ENCODE measurements at regions not wholly inside any gene's neighbourhood (a gene's known extent, or its start where the extent isn't known, plus 50 kb on each side); places are given as distances from the start of the nearest gene placed in this dataset.

GRCh38 chr10:4450169-4450568, 375.8 kb upstream of the AKR1E2 start:
- H3K4me3 ChIP-seq: no peak overlapping the region
- no peak overlapping the region for H2AFZ ChIP-seq
- in situ Hi-C loops (cut with MboI): no loop called here
- H3K9me2 ChIP-seq (ENCODE audit: insufficient read depth): no peaks in the 10 kb centered on the region
- H3K9me3 ChIP-seq (ENCODE audit: low read depth): no peaks in the 10 kb centered on the region
- no peaks in the 10 kb centered on the region for H3K79me2 ChIP-seq (ENCODE audit: insufficient read depth)
- no peak overlapping the region for H3K4me2 ChIP-seq (ENCODE audit: unreplicated experiment)
- DNase-seq: no peak
- no peak for TF ChIP-seq EZH2phosphoT487 (IDR thresholded peaks at IDR 0.05; ENCODE audit: insufficient read depth, low read depth)
- no peak for TF ChIP-seq EZH2 (IDR thresholded peaks at IDR 0.05; ENCODE audit: insufficient read depth, poor library complexity, severe bottlenecking)
- 95 to 97% methylated on average over 5 of the region's 5 CpGs for WGBS, 2 experiments (ENCODE audit: low coverage in 1 of 2, low lambda C conversion rate in 2 of 2, missing lambda C conversion rate in 2 of 2)
- no peak overlapping the region for H3K9ac ChIP-seq
- H3K4me1 ChIP-seq (ENCODE audit: insufficient read depth): peaks cover 13% of the 10 kb centered on the region
- no peak overlapping the region for H3K27ac ChIP-seq
- no peaks in the 10 kb centered on the region for H3K27me3 ChIP-seq (replicated peaks; ENCODE audit: insufficient read depth)
- H4K20me1 ChIP-seq (ENCODE audit: insufficient read depth): no peaks in the 10 kb centered on the region
- H3F3A ChIP-seq (ENCODE audit: insufficient read depth): peaks cover 6% of the 10 kb centered on the region
- no peaks in the 10 kb centered on the region for H3K36me3 ChIP-seq (ENCODE audit: low read depth)

- Histone ChIP-seq H2AFZ (no peak overlapping the region), H3K9me3 (ENCODE audit: low read depth) (no peaks in the 10 kb centered on the region), H3F3A (ENCODE audit: insufficient read depth) (peaks cover 6% of the 10 kb centered on the region), H3K9me2 (ENCODE audit: insufficient read depth) (no peaks in the 10 kb centered on the region), H3K27ac (no peak overlapping the region), H4K20me1 (ENCODE audit: insufficient read depth) (no peaks in the 10 kb centered on the region), H3K4me1 (ENCODE audit: insufficient read depth) (peaks cover 13% of the 10 kb centered on the region), H3K79me2 (ENCODE audit: insufficient read depth) (no peaks in the 10 kb centered on the region), H3K9ac (no peak overlapping the region), H3K36me3 (ENCODE audit: low read depth) (no peaks in the 10 kb centered on the region), H3K4me3 (no peak overlapping the region), H3K4me2 (ENCODE audit: unreplicated experiment) (no peak overlapping the region), H3K27me3 (replicated peaks; ENCODE audit: insufficient read depth) (no peaks in the 10 kb centered on the region)
- TF ChIP-seq EZH2phosphoT487 (IDR thresholded peaks at IDR 0.05; ENCODE audit: insufficient read depth, low read depth) (no peak), EZH2 (IDR thresholded peaks at IDR 0.05; ENCODE audit: insufficient read depth, poor library complexity, severe bottlenecking) (no peak)
- WGBS, 2 experiments (ENCODE audit: low coverage in 1 of 2, low lambda C conversion rate in 2 of 2, missing lambda C conversion rate in 2 of 2): 90 to 100% methylated on average over 1 of the region's 1 CpG
- DNase-seq: no peak
- in situ Hi-C loops (cut with MboI): no loop called here
Measured at GRCh38 chr10:4448030-4448429, 378.0 kb upstream of the AKR1E2 start.

GRCh38 chr10:4443419-4443818, 382.6 kb upstream of the AKR1E2 start:
- H3K4me2 ChIP-seq (ENCODE audit: unreplicated experiment): no peak overlapping the region
- in situ Hi-C loops (cut with MboI): no loop called here
- no peak overlapping the region for H2AFZ ChIP-seq
- H3K9me2 ChIP-seq (ENCODE audit: insufficient read depth): no peaks in the 10 kb centered on the region
- no peak overlapping the region for H3K27ac ChIP-seq
- H3K79me2 ChIP-seq (ENCODE audit: insufficient read depth): no peaks in the 10 kb centered on the region
- no peaks in the 10 kb centered on the region for H3K9me3 ChIP-seq (ENCODE audit: low read depth)
- WGBS, 2 experiments (ENCODE audit: low coverage in 1 of 2, low lambda C conversion rate in 2 of 2, missing lambda C conversion rate in 2 of 2): 76 to 90% methylated on average over 1 of the region's 1 CpG
- no peaks in the 10 kb centered on the region for H3F3A ChIP-seq (ENCODE audit: insufficient read depth)
- no peak overlapping the region for H3K9ac ChIP-seq
- H3K36me3 ChIP-seq (ENCODE audit: low read depth): no peaks in the 10 kb centered on the region
- H3K27me3 ChIP-seq (replicated peaks; ENCODE audit: insufficient read depth): no peaks in the 10 kb centered on the region
- H3K4me1 ChIP-seq (ENCODE audit: insufficient read depth): no peaks in the 10 kb centered on the region
- TF ChIP-seq EZH2 (IDR thresholded peaks at IDR 0.05; ENCODE audit: insufficient read depth, poor library complexity, severe bottlenecking) (no peak), EZH2phosphoT487 (IDR thresholded peaks at IDR 0.05; ENCODE audit: insufficient read depth, low read depth) (no peak)
- H4K20me1 ChIP-seq (ENCODE audit: insufficient read depth): no peaks in the 10 kb centered on the region
- H3K4me3 ChIP-seq: no peak overlapping the region
- DNase-seq: no peak

- Histone ChIP-seq H3K9me2 (ENCODE audit: insufficient read depth) (no peaks in the 10 kb centered on the region), H3K36me3 (ENCODE audit: low read depth) (no peaks in the 10 kb centered on the region), H4K20me1 (ENCODE audit: insufficient read depth) (no peaks in the 10 kb centered on the region), H3K4me3 (no peak overlapping the region), H3K4me1 (ENCODE audit: insufficient read depth) (no peaks in the 10 kb centered on the region), H3K79me2 (ENCODE audit: insufficient read depth) (no peaks in the 10 kb centered on the region), H3K9me3 (ENCODE audit: low read depth) (no peaks in the 10 kb centered on the region), H3K9ac (no peak overlapping the region), H3K27ac (no peak overlapping the region), H3K4me2 (ENCODE audit: unreplicated experiment) (no peak overlapping the region), H2AFZ (no peak overlapping the region), H3K27me3 (replicated peaks; ENCODE audit: insufficient read depth) (no peaks in the 10 kb centered on the region), H3F3A (ENCODE audit: insufficient read depth) (no peaks in the 10 kb centered on the region)
- TF ChIP-seq EZH2 (IDR thresholded peaks at IDR 0.05; ENCODE audit: insufficient read depth, poor library complexity, severe bottlenecking) (no peak), EZH2phosphoT487 (IDR thresholded peaks at IDR 0.05; ENCODE audit: insufficient read depth, low read depth) (no peak)
- 84 to 90% methylated on average over 4 of the region's 4 CpGs for WGBS, 2 experiments (ENCODE audit: low coverage in 1 of 2, low lambda C conversion rate in 2 of 2, missing lambda C conversion rate in 2 of 2)
- no peak for DNase-seq
- in situ Hi-C loops (cut with MboI): no loop called here
Measured at GRCh38 chr10:4442296-4442695, 383.7 kb upstream of the AKR1E2 start.

- H2AFZ ChIP-seq: no peak overlapping the region
- no peaks in the 10 kb centered on the region for H3F3A ChIP-seq (ENCODE audit: insufficient read depth)
- H3K4me2 ChIP-seq (ENCODE audit: unreplicated experiment): no peak overlapping the region
- no peak overlapping the region for H3K4me3 ChIP-seq
- no peaks in the 10 kb centered on the region for H3K27me3 ChIP-seq (replicated peaks; ENCODE audit: insufficient read depth)
- no peaks in the 10 kb centered on the region for H3K9me2 ChIP-seq (ENCODE audit: insufficient read depth)
- in situ Hi-C loops (cut with MboI): no loop called here
- H3K9me3 ChIP-seq (ENCODE audit: low read depth): no peaks in the 10 kb centered on the region
- no peaks in the 10 kb centered on the region for H3K36me3 ChIP-seq (ENCODE audit: low read depth)
- H4K20me1 ChIP-seq (ENCODE audit: insufficient read depth): no peaks in the 10 kb centered on the region
- no peaks in the 10 kb centered on the region for H3K79me2 ChIP-seq (ENCODE audit: insufficient read depth)
- no peak for DNase-seq
- H3K9ac ChIP-seq: no peak overlapping the region
- no peaks in the 10 kb centered on the region for H3K4me1 ChIP-seq (ENCODE audit: insufficient read depth)
- TF ChIP-seq EZH2phosphoT487 (IDR thresholded peaks at IDR 0.05; ENCODE audit: insufficient read depth, low read depth): no peak
- no peak for TF ChIP-seq EZH2 (IDR thresholded peaks at IDR 0.05; ENCODE audit: insufficient read depth, poor library complexity, severe bottlenecking)
- 97 to 98% methylated on average over 4 to 5 of the region's 5 CpGs for WGBS, 2 experiments (ENCODE audit: low coverage in 1 of 2, low lambda C conversion rate in 2 of 2, missing lambda C conversion rate in 2 of 2)
- H3K27ac ChIP-seq: no peak overlapping the region
Measured at GRCh38 chr10:4440260-4440659, 385.7 kb upstream of the AKR1E2 start.
